Urothelium cell line (cell line): ENCODE measurements at regions not wholly inside any gene's neighbourhood (a gene's known extent, or its start where the extent isn't known, plus 50 kb on each side); places are given as distances from the start of the nearest gene placed in this dataset.

ENCODE experiments used
- DNase-seq: peaks from one replicate; pipeline ENCODE4 v3.0.0; 2011; ENCODE audit warnings: low spot score, mixed read lengths
- FAIRE-seq: peaks from 2 replicates; lab custom pipeline; 2011; peaks lifted over from hg19 to GRCh38; lab: Jason Lieb, UNC

GRCh38 chr5:42321785-42322184, 101.5 kb upstream of the GHR start:
- no peak for DNase-seq
- no peak for FAIRE-seq

- FAIRE-seq: no peak
- DNase-seq: no peak
Measured at GRCh38 chr5:42337143-42337542, 86.1 kb upstream of the GHR start.

GRCh38 chr5:42337607-42338006, 85.6 kb upstream of the GHR start:
- DNase-seq: no peak
- FAIRE-seq: no peak

- no peak for DNase-seq
- no peak for FAIRE-seq
Measured at GRCh38 chr5:42338136-42338535, 85.1 kb upstream of the GHR start.

- DNase-seq (no peak), FAIRE-seq (no peak)
Measured at GRCh38 chr5:42349163-42349562, 74.1 kb upstream of the GHR start.

GRCh38 chr5:42351956-42352355, 71.3 kb upstream of the GHR start:
- no peak for DNase-seq
- no peak for FAIRE-seq

- no peak for FAIRE-seq
- no peak for DNase-seq
Measured at GRCh38 chr5:42360056-42360455, 63.2 kb upstream of the GHR start.

- DNase-seq (no peak), FAIRE-seq (no peak)
Measured at GRCh38 chr5:42360616-42361314, 62.5 kb upstream of the GHR start.

- FAIRE-seq: no peak
- no peak for DNase-seq
Measured at GRCh38 chr5:42361315-42361688, 61.9 kb upstream of the GHR start.

GRCh38 chr5:42366051-42366450, 57.2 kb upstream of the GHR start:
- FAIRE-seq: no peak

More at GRCh38 chr5:42366051-42366450, 57.2 kb upstream of the GHR start:
- DNase-seq: no peak
